ENCODE measurements at regions not wholly inside any gene's neighbourhood (a gene's known extent, or its start where the extent isn't known, plus 50 kb on each side); places are given as distances from the start of the nearest gene placed in this dataset.

- Histone ChIP-seq H3K4me1 (ENCODE audit: control insufficient read depth, insufficient read depth, low read length) (no peaks in the 10 kb centered on the region), H3K36me3 (ENCODE audit: control insufficient read depth, insufficient read depth, low read length) (no peaks in the 10 kb centered on the region), H3K27me3 (ENCODE audit: control insufficient read depth, insufficient read depth, low read length) (no peaks in the 10 kb centered on the region), H3K9me3 (ENCODE audit: control insufficient read depth, insufficient read depth, low read length) (no peaks in the 10 kb centered on the region), H3K4me3 (ENCODE audit: low read length) (no peak overlapping the region), H3K27ac (ENCODE audit: low read length) (no peak overlapping the region)
- no peak overlapping the region for H3K27ac Mint-ChIP-seq
- H3K9me3 Mint-ChIP-seq: peaks cover 8 to 11% of the 10 kb centered on the region in 2 donors
- no peaks in the 10 kb centered on the region for H3K36me3 Mint-ChIP-seq
- intact Hi-C loops (cut with micrococcal nuclease): no loop called here
- no peaks in the 10 kb centered on the region for H3K4me1 Mint-ChIP-seq
- H3K27me3 Mint-ChIP-seq (ENCODE audit: low read depth in 2 of 2): no peaks in the 10 kb centered on the region
- ATAC-seq: no peak
- 94% methylated on average over 19 of the region's 19 CpGs for WGBS (ENCODE audit: insufficient coverage)
- TF ChIP-seq CTCF (IDR thresholded peaks at IDR 0.05): no peak
- H3K4me3 Mint-ChIP-seq: no peak overlapping the region
- no peak for DNase-seq
Measured at GRCh38 chr3:110969229-110970211, 102.1 kb upstream of the NECTIN3 start.

GRCh38 chr3:110971010-110971601, 100.5 kb upstream of the NECTIN3 start:
- no peak for DNase-seq
- Mint-ChIP-seq H3K27ac (no peak overlapping the region), H3K4me1 (no peaks in the 10 kb centered on the region), H3K4me3 (no peak overlapping the region), H3K36me3 (no peaks in the 10 kb centered on the region), H3K27me3 (ENCODE audit: low read depth in 2 of 2) (no peaks in the 10 kb centered on the region), H3K9me3 (peaks cover 9% of the 10 kb centered on the region in 2 donors)
- no peak for ATAC-seq
- intact Hi-C loops (cut with micrococcal nuclease): no loop called here
- Histone ChIP-seq H3K4me1 (ENCODE audit: control insufficient read depth, insufficient read depth, low read length) (no peaks in the 10 kb centered on the region), H3K27me3 (ENCODE audit: control insufficient read depth, insufficient read depth, low read length) (peaks cover 2% of the 10 kb centered on the region), H3K4me3 (ENCODE audit: low read length) (no peak overlapping the region), H3K36me3 (ENCODE audit: control insufficient read depth, insufficient read depth, low read length) (no peaks in the 10 kb centered on the region), H3K9me3 (ENCODE audit: control insufficient read depth, insufficient read depth, low read length) (no peaks in the 10 kb centered on the region), H3K27ac (ENCODE audit: low read length) (no peak overlapping the region)
- WGBS (ENCODE audit: insufficient coverage): 85% methylated on average over 6 of the region's 9 CpGs
- no peak for TF ChIP-seq CTCF (IDR thresholded peaks at IDR 0.05)

- Histone ChIP-seq H3K4me1 (ENCODE audit: control insufficient read depth, insufficient read depth, low read length) (no peaks in the 10 kb centered on the region), H3K9me3 (ENCODE audit: control insufficient read depth, insufficient read depth, low read length) (no peaks in the 10 kb centered on the region), H3K27ac (ENCODE audit: low read length) (no peak overlapping the region), H3K27me3 (ENCODE audit: control insufficient read depth, insufficient read depth, low read length) (peaks cover 3% of the 10 kb centered on the region), H3K36me3 (ENCODE audit: control insufficient read depth, insufficient read depth, low read length) (no peaks in the 10 kb centered on the region), H3K4me3 (ENCODE audit: low read length) (no peak overlapping the region)
- H3K36me3 Mint-ChIP-seq: no peaks in the 10 kb centered on the region
- H3K27me3 Mint-ChIP-seq (ENCODE audit: low read depth in 2 of 2): no peaks in the 10 kb centered on the region
- peaks cover 6 to 12% of the 10 kb centered on the region in 2 donors for H3K9me3 Mint-ChIP-seq
- no peak for DNase-seq
- no peaks in the 10 kb centered on the region for H3K4me1 Mint-ChIP-seq
- no peak for TF ChIP-seq CTCF (IDR thresholded peaks at IDR 0.05)
- H3K27ac Mint-ChIP-seq: no peak overlapping the region
- no peak for ATAC-seq
- no peak overlapping the region for H3K4me3 Mint-ChIP-seq
- no CpG with 5 or more reads among the region's 2 CpGs for WGBS (ENCODE audit: insufficient coverage)
- intact Hi-C loops (cut with micrococcal nuclease): no loop called here
Measured at GRCh38 chr3:110973263-110973895, 98.2 kb upstream of the NECTIN3 start.
